ENCODE measurements at regions not wholly inside any gene's neighbourhood (a gene's known extent, or its start where the extent isn't known, plus 50 kb on each side); places are given as distances from the start of the nearest gene placed in this dataset.

- no peak for TF ChIP-seq CTCF (IDR thresholded peaks at IDR 0.05; ENCODE audit: low read depth, low read length)
- no peak for DNase-seq
- H3K27ac ChIP-seq, result no peak overlapping the region
Observed at GRCh38 chr4:15362541-15362940, 65.3 kb upstream of the C1QTNF7 start.

GRCh38 chr4:15364183-15364582 is 63.6 kb upstream of the C1QTNF7 start:
- DNase-seq, result no peak
- TF ChIP-seq CTCF (IDR thresholded peaks at IDR 0.05; ENCODE audit: low read depth, low read length), result no peak
- Histone ChIP-seq H3K36me3 (no peaks in the 10 kb centered on the region), H3K4me3 (ENCODE audit: low read depth, low read length) (no peak overlapping the region), H3K27ac (no peak overlapping the region), H3K9me3 (ENCODE audit: severe bottlenecking) (no peaks in the 10 kb centered on the region), H3K27me3 (ENCODE audit: insufficient read depth, low read depth, severe bottlenecking) (no peaks in the 10 kb centered on the region)

More at GRCh38 chr4:15362541-15362940, 65.3 kb upstream of the C1QTNF7 start:
- no peaks in the 10 kb centered on the region for H3K36me3 ChIP-seq
- no peaks in the 10 kb centered on the region for H3K27me3 ChIP-seq (ENCODE audit: insufficient read depth, low read depth, severe bottlenecking)
- no peaks in the 10 kb centered on the region for H3K9me3 ChIP-seq (ENCODE audit: severe bottlenecking)
- no peak overlapping the region for H3K4me3 ChIP-seq (ENCODE audit: low read depth, low read length)

GRCh38 chr4:15365641-15366040 is 62.2 kb upstream of the C1QTNF7 start:
- DNase-seq, result no peak
- no peak for TF ChIP-seq CTCF (IDR thresholded peaks at IDR 0.05; ENCODE audit: low read depth, low read length)
- no peak overlapping the region for H3K4me3 ChIP-seq (ENCODE audit: low read depth, low read length)

GRCh38 chr4:15366721-15367120 is 61.1 kb upstream of the C1QTNF7 start:
- DNase-seq, result no peak
- H3K27me3 ChIP-seq (ENCODE audit: insufficient read depth, low read depth, severe bottlenecking), result no peaks in the 10 kb centered on the region
- no peak for TF ChIP-seq CTCF (IDR thresholded peaks at IDR 0.05; ENCODE audit: low read depth, low read length)

More at GRCh38 chr4:15365641-15366040, 62.2 kb upstream of the C1QTNF7 start:
- Histone ChIP-seq H3K9me3 (ENCODE audit: severe bottlenecking) (no peaks in the 10 kb centered on the region), H3K36me3 (no peaks in the 10 kb centered on the region), H3K27me3 (ENCODE audit: insufficient read depth, low read depth, severe bottlenecking) (no peaks in the 10 kb centered on the region), H3K27ac (no peak overlapping the region)

GRCh38 chr4:15368856-15369255 is 59.0 kb upstream of the C1QTNF7 start:
- Histone ChIP-seq H3K4me3 (ENCODE audit: low read depth, low read length) (no peak overlapping the region), H3K36me3 (no peaks in the 10 kb centered on the region), H3K27ac (no peak overlapping the region), H3K9me3 (ENCODE audit: severe bottlenecking) (no peaks in the 10 kb centered on the region), H3K27me3 (ENCODE audit: insufficient read depth, low read depth, severe bottlenecking) (no peaks in the 10 kb centered on the region)
- TF ChIP-seq CTCF (IDR thresholded peaks at IDR 0.05; ENCODE audit: low read depth, low read length), result no peak
- no peak for DNase-seq

More at GRCh38 chr4:15366721-15367120, 61.1 kb upstream of the C1QTNF7 start:
- H3K9me3 ChIP-seq (ENCODE audit: severe bottlenecking), result no peaks in the 10 kb centered on the region
- H3K27ac ChIP-seq, result no peak overlapping the region
- H3K36me3 ChIP-seq, result no peaks in the 10 kb centered on the region
- no peak overlapping the region for H3K4me3 ChIP-seq (ENCODE audit: low read depth, low read length)

GRCh38 chr4:15370296-15370695 is 57.5 kb upstream of the C1QTNF7 start:
- no peak overlapping the region for H3K27ac ChIP-seq
- no peaks in the 10 kb centered on the region for H3K9me3 ChIP-seq (ENCODE audit: severe bottlenecking)
- no peak for TF ChIP-seq CTCF (IDR thresholded peaks at IDR 0.05; ENCODE audit: low read depth, low read length)
- H3K4me3 ChIP-seq (ENCODE audit: low read depth, low read length), result no peak overlapping the region
- no peaks in the 10 kb centered on the region for H3K36me3 ChIP-seq
- no peaks in the 10 kb centered on the region for H3K27me3 ChIP-seq (ENCODE audit: insufficient read depth, low read depth, severe bottlenecking)
- DNase-seq, result no peak

All from WERI-Rb-1 (cell line).